ENCODE measurements at regions not wholly inside any gene's neighbourhood (a gene's known extent, or its start where the extent isn't known, plus 50 kb on each side); places are given as distances from the start of the nearest gene placed in this dataset.

DNA sequence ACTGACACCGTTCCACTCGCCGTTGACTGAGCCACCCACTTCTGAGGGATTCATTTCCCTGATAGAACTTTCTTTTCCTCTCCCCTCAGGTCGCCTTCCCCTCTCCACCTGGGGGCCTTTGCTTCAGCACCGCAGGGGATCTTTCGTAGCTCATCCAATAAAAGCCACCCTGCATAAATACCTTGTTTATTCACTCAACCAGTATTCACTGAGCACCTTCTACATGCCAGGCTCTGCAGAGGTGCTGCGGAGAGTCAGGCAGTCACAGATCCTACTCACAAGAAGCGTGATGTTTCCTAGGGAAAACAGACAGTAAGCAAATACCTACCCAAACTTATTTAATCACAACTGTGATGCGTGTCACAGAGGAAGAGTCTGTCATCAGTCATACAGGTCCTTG lies 127.7 kb downstream of the TEX36 start:
- Histone ChIP-seq H3K36me3 (no peaks in the 10 kb centered on the region), H3K27me3 (replicated peaks in 1 of 7) (peaks cover 0 to 34% (median 0%) of the 10 kb centered on the region in 7 donors), H3K27ac (no peak overlapping the region), H3K9me3 (peaks cover 0 to 21% (median 11%) of the 10 kb centered on the region in 8 donors), H3K4me3 (no peak overlapping the region), H3K4me1 (no peaks in the 10 kb centered on the region)
- intact Hi-C loops (cut with DNase I; ENCODE audit: low total_unique reads) = no loop called here
- no peak for DNase-seq
- TF ChIP-seq, protein P1, sequence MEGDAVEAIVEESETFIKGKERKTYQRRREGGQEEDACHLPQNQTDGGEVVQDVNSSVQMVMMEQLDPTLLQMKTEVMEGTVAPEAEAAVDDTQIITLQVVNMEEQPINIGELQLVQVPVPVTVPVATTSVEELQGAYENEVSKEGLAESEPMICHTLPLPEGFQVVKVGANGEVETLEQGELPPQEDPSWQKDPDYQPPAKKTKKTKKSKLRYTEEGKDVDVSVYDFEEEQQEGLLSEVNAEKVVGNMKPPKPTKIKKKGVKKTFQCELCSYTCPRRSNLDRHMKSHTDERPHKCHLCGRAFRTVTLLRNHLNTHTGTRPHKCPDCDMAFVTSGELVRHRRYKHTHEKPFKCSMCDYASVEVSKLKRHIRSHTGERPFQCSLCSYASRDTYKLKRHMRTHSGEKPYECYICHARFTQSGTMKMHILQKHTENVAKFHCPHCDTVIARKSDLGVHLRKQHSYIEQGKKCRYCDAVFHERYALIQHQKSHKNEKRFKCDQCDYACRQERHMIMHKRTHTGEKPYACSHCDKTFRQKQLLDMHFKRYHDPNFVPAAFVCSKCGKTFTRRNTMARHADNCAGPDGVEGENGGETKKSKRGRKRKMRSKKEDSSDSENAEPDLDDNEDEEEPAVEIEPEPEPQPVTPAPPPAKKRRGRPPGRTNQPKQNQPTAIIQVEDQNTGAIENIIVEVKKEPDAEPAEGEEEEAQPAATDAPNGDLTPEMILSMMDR (IDR thresholded peaks at IDR 0.05 in 8 of 11, conservative IDR thresholded peaks at IDR 0.05 in 3 of 11) = no peak
- TF ChIP-seq POLR2AphosphoS5 (IDR thresholded peaks at IDR 0.05) (no peak), POLR2A (IDR thresholded peaks at IDR 0.05) (no peak)
- 74 to 83% (median 77%) methylated on average over 9 of the region's 9 CpGs for WGBS, 5 donors

DNA sequence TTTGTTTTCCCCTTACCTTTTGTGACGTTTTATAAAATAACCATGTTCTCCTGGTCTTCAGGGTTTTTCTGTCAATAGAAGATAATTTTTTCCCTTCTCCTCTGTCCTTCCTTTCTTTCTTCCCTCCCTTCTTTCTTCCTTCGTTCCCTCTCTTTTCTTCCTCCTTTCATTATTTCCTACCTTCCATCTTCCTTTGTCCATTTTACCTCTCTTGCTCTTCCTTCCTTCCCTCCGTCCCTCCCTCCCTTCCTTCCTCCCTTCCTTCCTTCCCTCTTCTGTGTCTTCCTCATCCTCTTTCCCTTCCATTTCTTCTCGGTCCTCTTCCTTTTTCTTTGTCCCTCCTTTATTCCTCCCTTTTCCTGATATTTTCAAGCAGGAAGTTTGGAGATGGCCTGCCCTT lies 128.2 kb downstream of the TEX36 start:
- DNase-seq = no peak
- 47 to 57% (median 55%) methylated on average over 4 of the region's 4 CpGs for WGBS, 5 donors
- Histone ChIP-seq H3K27ac (no peak overlapping the region), H3K4me3 (no peak overlapping the region), H3K27me3 (replicated peaks in 1 of 7) (peaks cover 0 to 34% (median 0%) of the 10 kb centered on the region in 7 donors), H3K36me3 (no peaks in the 10 kb centered on the region), H3K9me3 (peaks cover 0 to 21% (median 11%) of the 10 kb centered on the region in 8 donors), H3K4me1 (no peaks in the 10 kb centered on the region)
- TF ChIP-seq, protein P1 (IDR thresholded peaks at IDR 0.05 in 8 of 11, conservative IDR thresholded peaks at IDR 0.05 in 3 of 11) = no peak
- TF ChIP-seq POLR2A (IDR thresholded peaks at IDR 0.05) (no peak), POLR2AphosphoS5 (IDR thresholded peaks at IDR 0.05) (no peak)
- intact Hi-C loops (cut with DNase I; ENCODE audit: low total_unique reads) = no loop called here

DNA sequence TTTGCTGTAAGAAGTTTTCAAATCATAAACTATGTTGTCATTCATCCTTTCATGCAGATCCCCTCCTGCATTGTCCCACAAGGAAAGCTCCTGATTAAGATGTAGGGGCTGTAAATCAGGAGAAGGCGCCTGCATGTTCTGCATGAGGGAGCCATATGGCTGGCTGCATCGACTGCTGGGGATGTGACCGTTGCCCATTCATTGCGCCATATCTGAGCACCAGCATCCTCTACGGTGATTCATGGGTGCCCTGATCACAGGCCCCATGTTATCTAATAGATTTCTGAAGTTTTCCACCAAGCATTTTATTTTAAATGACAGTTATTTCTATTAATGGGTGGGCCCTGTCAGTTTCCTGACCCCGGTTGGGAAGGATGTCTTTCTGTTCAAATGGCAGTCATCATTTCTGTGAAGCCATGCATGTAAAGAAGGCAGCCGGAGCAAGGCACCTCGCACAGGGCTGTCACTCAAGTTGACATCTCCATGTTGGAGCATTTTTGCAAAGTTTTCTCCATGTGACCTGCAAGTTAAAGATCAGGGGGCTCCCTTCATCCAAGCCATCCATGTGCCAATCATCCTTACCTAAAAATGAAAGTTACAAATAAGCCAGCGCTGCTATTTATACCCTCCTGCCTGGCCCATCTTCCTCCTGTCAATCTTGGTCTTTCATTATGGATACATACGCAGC lies 128.8 kb downstream of the TEX36 start:
- no peaks in the 10 kb centered on the region for H3K36me3 ChIP-seq
- intact Hi-C loops (cut with DNase I; ENCODE audit: low total_unique reads) = no loop called here
- DNase-seq = no peak

DNA sequence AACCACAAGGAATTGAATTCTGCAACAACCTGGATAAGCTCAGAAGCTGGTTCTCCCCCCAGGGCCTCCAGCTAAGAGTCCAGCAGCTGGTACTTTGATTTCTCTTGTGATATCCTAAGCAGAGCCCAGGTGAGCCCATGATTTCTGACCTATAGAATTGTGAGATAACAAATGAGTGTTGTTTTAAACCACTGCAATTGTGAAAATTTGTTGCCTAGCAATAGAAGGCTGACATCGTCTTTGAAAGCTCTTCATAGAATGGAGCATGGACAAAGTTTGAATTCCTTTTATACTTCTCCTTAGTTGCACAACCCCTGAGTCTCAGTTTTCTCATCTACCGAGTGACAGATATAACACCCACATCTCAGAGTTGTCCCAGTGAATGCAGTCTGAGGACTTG lies 129.9 kb downstream of the TEX36 start:
- intact Hi-C loops (cut with DNase I; ENCODE audit: low total_unique reads) = no loop called here
- Histone ChIP-seq H3K27me3 (replicated peaks in 1 of 7) (peaks cover 0 to 42% (median 0%) of the 10 kb centered on the region in 7 donors), H3K27ac (no peak overlapping the region), H3K9me3 (peaks cover 0 to 21% (median 11%) of the 10 kb centered on the region in 8 donors), H3K4me1 (no peaks in the 10 kb centered on the region), H3K36me3 (no peaks in the 10 kb centered on the region), H3K4me3 (no peak overlapping the region)
- WGBS, 5 donors = 87 to 94% (median 91%) methylated on average over 2 of the region's 2 CpGs
- no peak for DNase-seq
- TF ChIP-seq POLR2A (IDR thresholded peaks at IDR 0.05) (no peak), POLR2AphosphoS5 (IDR thresholded peaks at IDR 0.05) (no peak)
- TF ChIP-seq, protein P1 (IDR thresholded peaks at IDR 0.05 in 8 of 11, conservative IDR thresholded peaks at IDR 0.05 in 3 of 11) = no peak

More for the DNA sequence above, 128.8 kb downstream of the TEX36 start:
- Histone ChIP-seq H3K4me1 (no peaks in the 10 kb centered on the region), H3K4me3 (no peak overlapping the region), H3K27ac (no peak overlapping the region), H3K9me3 (peaks cover 0 to 21% (median 11%) of the 10 kb centered on the region in 8 donors), H3K27me3 (replicated peaks in 1 of 7) (peaks cover 0 to 37% (median 0%) of the 10 kb centered on the region in 7 donors)
- WGBS, 5 donors = 88 to 95% (median 91%) methylated on average over 10 of the region's 10 CpGs
- TF ChIP-seq, protein P1 (IDR thresholded peaks at IDR 0.05 in 8 of 11, conservative IDR thresholded peaks at IDR 0.05 in 3 of 11) = no peak
